Tibial nerve (tissue), 4 donors: ENCODE measurements at regions not wholly inside any gene's neighbourhood (a gene's known extent, or its start where the extent isn't known, plus 50 kb on each side); places are given as distances from the start of the nearest gene placed in this dataset.

ENCODE experiments used
- DNase-seq, 2 donors: peaks; one replicate each; pipeline ENCODE4 v3.0.0-alpha.2; 2019; ENCODE audit warnings: low spot score in 2 of 2
- H3K27ac ChIP-seq, 4 donors: fragments of 200-600 bp; sonication (generic) in 3 of 4; one replicate each; pipeline ENCODE4 v1.5.1; 2017 to 2019; ENCODE audit warnings: mild to moderate bottlenecking in 1 of 4
- H3K27me3 ChIP-seq, 2 donors: fragments of 200-600 bp; sonication (generic) in 1 of 2; one replicate each; pipeline versions ENCODE4 v1.5.1 to v1.6.0; 2017 to 2019
- H3K36me3 ChIP-seq, 3 donors: fragments of 200-600 bp; sonication (generic); one replicate each; pipeline ENCODE4 v1.5.1; 2018 to 2019
- H3K4me1 ChIP-seq, 4 donors: fragments of 200-600 bp; sonication (generic) in 3 of 4; one replicate each; pipeline ENCODE4 v1.5.1; 2017 to 2019
- H3K4me3 ChIP-seq, 4 donors: fragments of 200-600 bp; sonication (generic) in 3 of 4; one replicate each; pipeline ENCODE4 v1.5.1; 2017 to 2019; ENCODE audit warnings: mild to moderate bottlenecking in 1 of 4, moderate library complexity in 1 of 4
- H3K9me3 ChIP-seq, 4 donors: fragments of 200-600 bp; sonication (generic) in 3 of 4; one replicate each; pipeline ENCODE4 v1.5.1; 2017 to 2019
- CTCF ChIP-seq, 5 experiments: fragments of 200-600 bp in 3 of 5; fragments of 450-650 bp in 2 of 5; sonication (generic) in 3 of 5; IDR thresholded peaks; one replicate each; pipeline ENCODE4 v1.5.1; 2016 to 2019; ENCODE audit warnings: antibody characterized with exemption in 5 of 5, mild to moderate bottlenecking in 3 of 5, moderate library complexity in 2 of 5
- EP300 ChIP-seq, 2 donors: sonication (generic); formaldehyde crosslinking; IDR thresholded peaks; one replicate each; pipeline ENCODE4 v1.6.1; 2017; ENCODE audit warnings: antibody characterized with exemption in 2 of 2, mild to moderate bottlenecking in 1 of 2
- POLR2A ChIP-seq, 2 donors: fragments of 450-650 bp; IDR thresholded peaks; one replicate each; pipeline ENCODE4 v1.6.1; 2017; ENCODE audit warnings: antibody characterized with exemption in 2 of 2, mild to moderate bottlenecking in 2 of 2, moderate library complexity in 2 of 2
- WGBS, 2 donors: methylation state at CpG; one replicate each; pipeline ENCODE4 v1.1.5; 2018; 5-methylcytosine and 5-hydroxymethylcytosine counted together

DNA sequence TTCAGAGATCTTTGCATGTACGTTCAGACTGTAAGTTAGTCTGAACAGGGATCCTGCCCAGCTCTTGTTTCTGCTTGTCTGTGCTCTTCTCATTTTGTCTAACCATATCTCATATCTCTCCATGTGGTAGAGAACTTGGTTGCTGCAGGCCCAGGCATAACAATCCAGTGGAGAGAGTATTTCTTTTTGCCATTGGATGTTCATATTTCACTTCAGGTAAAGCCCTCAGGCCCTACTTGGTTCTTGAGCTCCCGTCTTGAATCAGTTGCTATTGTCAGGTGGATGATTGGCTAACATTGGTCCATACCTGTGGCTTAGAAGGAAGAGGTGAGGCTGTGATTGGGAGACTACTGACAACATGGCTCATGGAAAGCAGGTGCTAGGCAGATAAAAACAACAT is 357.7 kb upstream of the FLRT2 start:
- H3K36me3 ChIP-seq: no peaks in the 10 kb centered on the region
- H3K27ac ChIP-seq: no peak overlapping the region
- no peak for DNase-seq
- H3K27me3 ChIP-seq: no peaks in the 10 kb centered on the region
- H3K4me1 ChIP-seq: peaks cover 0 to 5% (median 0%) of the 10 kb centered on the region in 4 donors
- H3K9me3 ChIP-seq: no peaks in the 10 kb centered on the region
- WGBS, 2 donors: 80 to 83% methylated on average over 2 of the region's 2 CpGs
- no peak for TF ChIP-seq EP300 (IDR thresholded peaks at IDR 0.05)
- TF ChIP-seq POLR2A (IDR thresholded peaks at IDR 0.05): no peak
- no peak for TF ChIP-seq CTCF (IDR thresholded peaks at IDR 0.05)
- H3K4me3 ChIP-seq: no peak overlapping the region

DNA sequence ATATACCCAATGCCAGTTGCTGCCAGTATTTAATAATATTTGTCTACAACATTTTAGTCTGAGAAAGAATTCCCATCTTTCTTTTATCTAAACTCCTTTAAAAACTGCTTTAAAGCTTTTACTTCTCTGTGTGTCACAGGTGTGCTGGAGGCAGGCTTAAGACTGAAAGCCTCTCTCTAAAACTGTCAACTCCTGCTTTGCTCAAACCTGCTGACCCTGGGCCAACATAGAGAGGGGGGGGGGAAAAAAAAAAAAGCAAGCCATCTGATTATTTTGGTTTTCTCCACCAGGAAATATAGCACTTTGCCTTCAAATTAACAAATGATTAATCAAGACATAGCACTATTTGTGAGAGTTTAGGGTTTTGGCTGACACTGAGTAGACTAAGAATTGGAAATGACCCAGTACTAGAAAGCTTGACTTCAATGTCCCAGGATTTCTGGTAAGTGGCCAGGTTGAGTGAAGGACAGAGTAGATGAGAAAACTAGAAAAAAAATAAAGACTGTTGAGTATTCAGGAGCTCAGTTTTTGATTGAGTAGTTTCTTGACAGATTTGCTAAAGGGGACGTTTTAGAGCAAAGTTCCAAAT is 357.0 kb upstream of the FLRT2 start:
- DNase-seq: no peak
- TF ChIP-seq POLR2A (IDR thresholded peaks at IDR 0.05): no peak
- no peak for TF ChIP-seq CTCF (IDR thresholded peaks at IDR 0.05)
- TF ChIP-seq EP300 (IDR thresholded peaks at IDR 0.05): no peak
- Histone ChIP-seq H3K4me1 (peaks cover 0 to 5% (median 0%) of the 10 kb centered on the region in 4 donors), H3K36me3 (no peaks in the 10 kb centered on the region), H3K27me3 (no peaks in the 10 kb centered on the region), H3K27ac (no peak overlapping the region), H3K4me3 (no peak overlapping the region), H3K9me3 (no peaks in the 10 kb centered on the region)
- WGBS, 2 donors: 50 to 58% methylated on average over 1 of the region's 1 CpG

GRCh38 chr14:85175556-85175955 is 354.4 kb upstream of the FLRT2 start:
- Histone ChIP-seq H3K4me3 (no peak overlapping the region), H3K36me3 (no peaks in the 10 kb centered on the region), H3K27me3 (no peaks in the 10 kb centered on the region), H3K27ac (no peak overlapping the region), H3K9me3 (peaks cover 0 to 8% (median 0%) of the 10 kb centered on the region in 4 donors), H3K4me1 (peaks cover 0 to 5% (median 0%) of the 10 kb centered on the region in 4 donors)
- TF ChIP-seq POLR2A (IDR thresholded peaks at IDR 0.05) (no peak), EP300 (IDR thresholded peaks at IDR 0.05) (no peak), CTCF (IDR thresholded peaks at IDR 0.05) (no peak)
- 92 to 94% methylated on average over 1 of the region's 1 CpG for WGBS, 2 donors
- no peak for DNase-seq

GRCh38 chr14:85178864-85179263 is 351.1 kb upstream of the FLRT2 start:
- 65 to 76% methylated on average over 2 of the region's 2 CpGs for WGBS, 2 donors
- no peak for DNase-seq
- no peak for TF ChIP-seq POLR2A (IDR thresholded peaks at IDR 0.05)
- no peak for TF ChIP-seq CTCF (IDR thresholded peaks at IDR 0.05)
- no peak for TF ChIP-seq EP300 (IDR thresholded peaks at IDR 0.05)

GRCh38 chr14:85180876-85181275 is 349.1 kb upstream of the FLRT2 start:
- Histone ChIP-seq H3K27ac (no peak overlapping the region), H3K4me1 (peaks cover 0 to 7% (median 0%) of the 10 kb centered on the region in 4 donors), H3K27me3 (no peaks in the 10 kb centered on the region), H3K36me3 (no peaks in the 10 kb centered on the region), H3K4me3 (no peak overlapping the region), H3K9me3 (peaks cover 0 to 8% (median 0%) of the 10 kb centered on the region in 4 donors)
- no peak for TF ChIP-seq EP300 (IDR thresholded peaks at IDR 0.05)
- no peak for TF ChIP-seq CTCF (IDR thresholded peaks at IDR 0.05)
- TF ChIP-seq POLR2A (IDR thresholded peaks at IDR 0.05): no peak
- no peak for DNase-seq
- 43 to 57% methylated on average over 1 of the region's 1 CpG for WGBS, 2 donors

More at GRCh38 chr14:85178864-85179263, 351.1 kb upstream of the FLRT2 start:
- Histone ChIP-seq H3K36me3 (no peaks in the 10 kb centered on the region), H3K9me3 (peaks cover 0 to 8% (median 0%) of the 10 kb centered on the region in 4 donors), H3K27me3 (no peaks in the 10 kb centered on the region), H3K4me1 (peaks cover 0 to 7% (median 0%) of the 10 kb centered on the region in 4 donors), H3K27ac (no peak overlapping the region), H3K4me3 (no peak overlapping the region)
